Osteocyte (in vitro differentiated cells): ENCODE measurements at regions not wholly inside any gene's neighbourhood (a gene's known extent, or its start where the extent isn't known, plus 50 kb on each side); places are given as distances from the start of the nearest gene placed in this dataset.
"Not testable (repeated sequence)": the region's sequence is repeated elsewhere in the genome, so short reads cannot be mapped to it uniquely, and the experiment has no call there.

Source experiments
- DNase-seq: peaks from one replicate; pipeline ENCODE4 v3.0.0; 2021; ENCODE audit warnings: mixed read lengths; ENCODE audit not compliant: unreplicated experiment; ENCODE audit errors: extremely low spot score
- H3K27ac Mint-ChIP-seq: one replicate; pipeline ENCODE4 v1.8.0; 2021; ENCODE audit warnings: mild to moderate bottlenecking, mixed read lengths; ENCODE audit not compliant: unreplicated experiment
- H3K27me3 Mint-ChIP-seq: one replicate; pipeline ENCODE4 v1.8.0; 2021; ENCODE audit warnings: mixed read lengths; ENCODE audit not compliant: unreplicated experiment
- H3K36me3 Mint-ChIP-seq: one replicate; pipeline ENCODE4 v1.8.0; 2021; ENCODE audit warnings: mixed read lengths; ENCODE audit not compliant: unreplicated experiment
- H3K4me1 Mint-ChIP-seq: one replicate; pipeline ENCODE4 v1.8.0; 2021; ENCODE audit warnings: mixed read lengths; ENCODE audit not compliant: unreplicated experiment
- H3K4me3 Mint-ChIP-seq: one replicate; pipeline ENCODE4 v1.8.0; 2021; ENCODE audit warnings: mild to moderate bottlenecking, moderate library complexity, mixed read lengths; ENCODE audit not compliant: unreplicated experiment
- H3K9me3 Mint-ChIP-seq: one replicate; pipeline ENCODE4 v1.8.0; 2021; ENCODE audit warnings: mixed read lengths; ENCODE audit not compliant: unreplicated experiment
- TF ChIP-seq, protein P1 (sequence below): fragments of 200-600 bp; sonication (generic); IDR thresholded peaks from 2 replicates; pipeline ENCODE4 v1.5.0; 2021; ENCODE audit warnings: antibody characterized with exemption, mild to moderate bottlenecking, moderate library complexity

DNA sequence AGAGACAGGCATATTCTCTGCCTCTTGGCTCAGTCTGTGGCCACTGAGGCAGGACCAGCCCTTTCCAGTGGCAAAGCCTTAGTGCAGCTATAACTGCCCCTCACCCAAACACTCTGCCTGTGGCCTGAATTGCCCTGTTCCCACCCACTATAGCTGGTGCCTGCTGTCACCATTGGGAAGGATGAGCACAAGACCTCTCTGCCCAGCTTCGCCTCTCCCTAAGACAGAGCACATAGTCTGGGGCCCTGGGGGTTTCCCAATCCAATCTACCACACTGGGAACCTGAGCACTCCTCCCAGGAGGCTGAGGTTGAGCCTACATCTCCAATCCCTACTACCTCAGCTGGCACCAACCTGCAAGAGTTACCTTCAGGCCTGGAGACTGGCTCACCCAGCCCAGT is 670.4 kb downstream of the JRKL start:
- H3K4me3 Mint-ChIP-seq: no peak overlapping the region
- no peak overlapping the region for H3K27ac Mint-ChIP-seq
- DNase-seq: no peak
- H3K4me1 Mint-ChIP-seq: no peaks in the 10 kb centered on the region
- TF ChIP-seq, protein P1, sequence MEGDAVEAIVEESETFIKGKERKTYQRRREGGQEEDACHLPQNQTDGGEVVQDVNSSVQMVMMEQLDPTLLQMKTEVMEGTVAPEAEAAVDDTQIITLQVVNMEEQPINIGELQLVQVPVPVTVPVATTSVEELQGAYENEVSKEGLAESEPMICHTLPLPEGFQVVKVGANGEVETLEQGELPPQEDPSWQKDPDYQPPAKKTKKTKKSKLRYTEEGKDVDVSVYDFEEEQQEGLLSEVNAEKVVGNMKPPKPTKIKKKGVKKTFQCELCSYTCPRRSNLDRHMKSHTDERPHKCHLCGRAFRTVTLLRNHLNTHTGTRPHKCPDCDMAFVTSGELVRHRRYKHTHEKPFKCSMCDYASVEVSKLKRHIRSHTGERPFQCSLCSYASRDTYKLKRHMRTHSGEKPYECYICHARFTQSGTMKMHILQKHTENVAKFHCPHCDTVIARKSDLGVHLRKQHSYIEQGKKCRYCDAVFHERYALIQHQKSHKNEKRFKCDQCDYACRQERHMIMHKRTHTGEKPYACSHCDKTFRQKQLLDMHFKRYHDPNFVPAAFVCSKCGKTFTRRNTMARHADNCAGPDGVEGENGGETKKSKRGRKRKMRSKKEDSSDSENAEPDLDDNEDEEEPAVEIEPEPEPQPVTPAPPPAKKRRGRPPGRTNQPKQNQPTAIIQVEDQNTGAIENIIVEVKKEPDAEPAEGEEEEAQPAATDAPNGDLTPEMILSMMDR: no peak
- no peaks in the 10 kb centered on the region for H3K27me3 Mint-ChIP-seq
- peaks cover 9% of the 10 kb centered on the region for H3K9me3 Mint-ChIP-seq
- no peaks in the 10 kb centered on the region for H3K36me3 Mint-ChIP-seq

DNA sequence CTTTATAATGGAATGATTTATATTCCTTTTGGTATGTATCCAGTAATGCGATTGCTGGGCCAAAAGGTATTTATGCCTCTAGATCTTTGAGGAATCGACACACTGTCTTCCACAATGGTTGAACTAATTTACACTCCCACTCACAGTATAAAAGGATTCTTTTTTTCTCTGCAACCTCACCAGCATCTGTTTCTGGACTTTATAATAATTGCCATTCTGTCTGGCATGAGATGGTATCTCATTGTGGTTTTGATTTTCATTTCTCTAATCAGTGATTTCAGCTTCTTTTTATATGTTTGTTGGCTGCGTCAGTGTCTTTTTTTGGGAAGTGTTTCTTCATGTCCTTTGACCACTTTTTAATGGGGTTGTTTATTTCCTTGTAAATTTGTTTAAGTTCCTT is 679.3 kb downstream of the JRKL start:
- Mint-ChIP-seq H3K4me3 (no peak overlapping the region), H3K27me3 (peaks cover 2% of the 10 kb centered on the region), H3K9me3 (peaks cover 22% of the 10 kb centered on the region), H3K4me1 (no peaks in the 10 kb centered on the region), H3K36me3 (no peaks in the 10 kb centered on the region), H3K27ac (no peak overlapping the region)
- TF ChIP-seq, protein P1: no peak
- DNase-seq: no peak

- H3K4me3 Mint-ChIP-seq: no peak overlapping the region
- H3K4me1 Mint-ChIP-seq: no peaks in the 10 kb centered on the region
- H3K27me3 Mint-ChIP-seq: no peaks in the 10 kb centered on the region
- H3K36me3 Mint-ChIP-seq: no peaks in the 10 kb centered on the region
- peaks cover 27% of the 10 kb centered on the region for H3K9me3 Mint-ChIP-seq
- TF ChIP-seq, protein P1: no peak
- no peak overlapping the region for H3K27ac Mint-ChIP-seq
- no peak for DNase-seq
Measured at GRCh38 chr11:97072420-97072819, 682.6 kb downstream of the JRKL start.

DNA sequence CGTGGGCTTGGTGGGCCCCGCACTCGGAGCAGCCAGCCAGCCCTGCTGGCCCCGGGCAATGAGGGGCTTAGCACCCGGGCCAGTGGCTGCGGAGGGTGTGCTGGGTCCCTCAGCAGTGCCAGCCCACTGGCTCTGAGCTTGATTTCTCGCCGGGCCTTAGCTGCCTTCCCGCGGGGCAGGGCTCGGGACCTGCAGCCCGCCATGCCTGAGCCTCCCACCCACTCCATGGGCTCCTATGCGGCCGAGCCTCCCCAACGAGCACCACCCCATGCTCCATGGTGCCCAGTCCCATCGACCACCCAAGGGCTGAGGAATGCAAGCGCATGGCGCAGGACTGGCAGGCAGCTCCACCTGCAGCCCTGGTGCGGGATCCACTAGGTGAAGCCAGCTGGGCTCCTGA is 686.9 kb downstream of the JRKL start:
- H3K9me3 Mint-ChIP-seq: peaks cover 22% of the 10 kb centered on the region
- not testable (repeated sequence) for H3K4me1 Mint-ChIP-seq, H3K27ac Mint-ChIP-seq, H3K4me3 Mint-ChIP-seq, H3K27me3 Mint-ChIP-seq, H3K36me3 Mint-ChIP-seq, DNase-seq

GRCh38 chr11:97078443-97078842 is 688.6 kb downstream of the JRKL start:
- Mint-ChIP-seq H3K4me1 (no peaks in the 10 kb centered on the region), H3K27ac (no peak overlapping the region), H3K27me3 (no peaks in the 10 kb centered on the region), H3K9me3 (peaks cover 5% of the 10 kb centered on the region), H3K4me3 (no peak overlapping the region), H3K36me3 (no peaks in the 10 kb centered on the region)
- TF ChIP-seq, protein P1: no peak
- DNase-seq: no peak

GRCh38 chr11:97079244-97079643 is 689.4 kb downstream of the JRKL start:
- Mint-ChIP-seq H3K4me3 (no peak overlapping the region), H3K4me1 (no peaks in the 10 kb centered on the region), H3K9me3 (peaks cover 5% of the 10 kb centered on the region), H3K36me3 (no peaks in the 10 kb centered on the region), H3K27me3 (no peaks in the 10 kb centered on the region), H3K27ac (no peak overlapping the region)
- DNase-seq: no peak
- TF ChIP-seq, protein P1: no peak
